HUES64 (cell line): ENCODE measurements at regions not wholly inside any gene's neighbourhood (a gene's known extent, or its start where the extent isn't known, plus 50 kb on each side); places are given as distances from the start of the nearest gene placed in this dataset.

ENCODE experiments used
- H3K27ac ChIP-seq: 2 replicates; pipeline ENCODE4 v1.7.0; 2013; ENCODE audit warnings: low read depth, low read length, inconsistent platforms
- H3K27me3 ChIP-seq: 2 replicates; pipeline ENCODE4 v1.6.1; 2013; ENCODE audit warnings: mild to moderate bottlenecking, low read length; ENCODE audit not compliant: insufficient read depth
- H3K36me3 ChIP-seq: 2 replicates; pipeline ENCODE4 v1.6.1; 2013; ENCODE audit warnings: mild to moderate bottlenecking, low read length; ENCODE audit not compliant: insufficient read depth
- H3K4me1 ChIP-seq: 2 replicates; pipeline ENCODE4 v1.6.1; 2013; ENCODE audit warnings: mild to moderate bottlenecking, low read length, moderate library complexity; ENCODE audit not compliant: insufficient read depth
- H3K4me3 ChIP-seq: 2 replicates; pipeline ENCODE4 v1.5.1; 2013; ENCODE audit warnings: mild to moderate bottlenecking, low read length, moderate library complexity
- H3K9ac ChIP-seq: 2 replicates; pipeline ENCODE4 v1.6.1; 2013; ENCODE audit warnings: mild to moderate bottlenecking, low read depth, low read length
- H3K9me3 ChIP-seq: 2 replicates; pipeline ENCODE4 v1.6.1; 2013; ENCODE audit warnings: low read depth, low read length; ENCODE audit not compliant: insufficient read depth
- WGBS: fragments of 150-250, 120-280 bp; methylation state at CpG from one replicate; pipeline ENCODE4 v1.1.7; 2013; ENCODE audit warnings: missing lambda C conversion rate; 5-methylcytosine and 5-hydroxymethylcytosine counted together

DNA sequence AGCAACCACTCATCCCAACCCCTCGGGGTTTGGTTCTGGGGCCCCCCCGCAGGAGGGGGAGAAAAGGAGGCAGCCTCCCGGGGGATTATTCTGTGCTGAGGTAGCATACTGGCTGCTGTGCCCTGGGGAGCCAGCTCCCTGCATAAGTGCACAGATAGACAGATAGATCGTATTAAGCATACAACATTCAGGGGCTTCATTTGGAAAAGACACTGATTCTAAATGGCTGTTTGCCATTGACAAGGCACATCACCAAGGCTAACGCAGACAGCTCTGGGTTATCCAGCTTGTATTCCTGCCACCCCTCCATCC, 547.9 kb downstream of the BUD13 start:
- 75% methylated on average over 5 of the region's 5 CpGs for WGBS
- Histone ChIP-seq H3K27ac (no peak overlapping the region), H3K9me3 (no peaks in the 10 kb centered on the region), H3K4me3 (no peak overlapping the region), H3K4me1 (peaks cover 7% of the 10 kb centered on the region; the same call in 1 of the 2 replicates), H3K27me3 (no peaks in the 10 kb centered on the region), H3K36me3 (no peaks in the 10 kb centered on the region), H3K9ac (no peak overlapping the region)

DNA sequence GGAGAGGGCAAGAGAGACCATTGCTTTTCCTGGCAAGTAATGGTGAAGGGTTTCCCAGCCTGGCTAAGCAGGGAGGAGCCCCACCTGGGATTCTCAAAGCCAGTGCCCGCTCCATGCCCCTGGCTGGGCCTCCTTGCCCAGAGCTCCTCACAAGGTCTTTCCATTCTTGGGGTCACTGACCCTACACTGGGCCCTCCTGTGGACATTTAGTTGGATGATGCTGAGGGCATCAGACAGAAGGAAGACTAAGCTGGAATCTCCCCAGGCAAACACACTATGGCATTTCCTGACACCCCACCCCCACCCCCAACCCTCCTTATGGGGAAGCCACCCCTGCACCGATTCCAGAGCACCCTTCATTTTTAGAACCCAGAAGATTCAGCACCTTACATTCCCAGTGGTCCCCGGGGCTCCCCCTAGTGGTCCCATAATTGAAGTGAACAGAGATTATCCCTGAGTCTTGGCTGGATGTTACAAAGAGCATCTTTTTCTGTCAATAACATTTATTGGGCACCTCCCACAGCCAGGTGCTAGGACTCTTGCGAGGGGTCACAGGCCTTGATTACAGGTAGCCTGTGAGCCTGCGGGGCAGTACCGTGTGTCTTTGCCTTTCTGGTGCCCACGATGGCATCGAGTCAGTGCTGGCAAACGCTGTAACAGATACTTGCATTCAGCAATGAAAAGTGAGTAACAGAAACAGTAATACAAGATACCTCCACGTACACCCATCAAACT, 548.5 kb downstream of the BUD13 start:
- no peaks in the 10 kb centered on the region for H3K36me3 ChIP-seq
- no peaks in the 10 kb centered on the region for H3K9me3 ChIP-seq
- no peaks in the 10 kb centered on the region for H3K27me3 ChIP-seq
- H3K9ac ChIP-seq, result no peak overlapping the region
- no peak overlapping the region for H3K27ac ChIP-seq
- 67% methylated on average over 10 of the region's 10 CpGs for WGBS
- peaks cover 7% of the 10 kb centered on the region; the same call in 1 of the 2 replicates for H3K4me1 ChIP-seq
- H3K4me3 ChIP-seq, result no peak overlapping the region

DNA sequence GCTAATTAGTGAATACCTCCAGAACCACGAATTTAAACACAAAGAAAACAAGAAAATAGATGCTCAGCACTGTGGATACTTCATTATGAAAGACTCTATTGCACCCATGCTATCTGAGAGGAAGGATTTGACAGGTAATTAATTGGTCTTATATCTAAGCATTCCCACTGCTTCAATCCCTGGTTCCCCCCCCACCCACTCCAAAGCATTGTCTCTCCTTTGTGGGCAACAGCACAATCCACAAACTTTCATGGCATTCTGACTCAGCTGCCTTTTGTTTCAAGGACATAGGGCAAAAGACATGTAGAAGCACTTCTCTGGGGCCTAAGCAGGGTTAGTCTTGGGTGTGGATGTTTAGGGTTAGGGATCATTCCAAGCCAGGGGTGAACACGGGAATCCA, 551.4 kb downstream of the BUD13 start:
- Histone ChIP-seq H3K9ac (no peak overlapping the region), H3K9me3 (no peaks in the 10 kb centered on the region), H3K27me3 (no peaks in the 10 kb centered on the region), H3K36me3 (no peaks in the 10 kb centered on the region), H3K4me1 (peaks cover 7% of the 10 kb centered on the region; the same call in 1 of the 2 replicates), H3K27ac (no peak overlapping the region), H3K4me3 (no peak overlapping the region)
- 80% methylated on average over 2 of the region's 2 CpGs for WGBS

DNA sequence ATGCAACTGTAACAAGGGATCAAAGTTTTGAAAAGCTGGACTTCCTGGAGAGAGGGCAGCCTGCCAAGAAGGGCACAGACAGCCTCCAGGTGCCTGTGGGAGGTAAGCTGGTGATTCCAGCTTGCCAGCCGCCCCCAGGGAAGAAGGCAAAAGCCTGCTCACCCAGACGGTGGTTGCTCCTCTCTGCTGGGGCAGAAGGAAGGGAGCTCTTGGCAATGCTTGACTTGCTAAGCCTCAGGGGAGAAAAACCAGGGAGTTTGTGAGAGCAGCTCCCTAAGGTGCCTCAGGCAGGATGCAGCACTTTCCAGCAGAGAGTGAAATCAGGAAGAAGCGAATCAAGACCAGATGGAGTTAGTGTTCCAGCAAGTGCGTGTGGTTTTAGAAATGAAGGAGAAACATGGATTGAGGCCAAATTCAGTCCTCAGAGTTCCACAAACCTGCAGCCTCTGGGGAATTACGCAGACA, 553.6 kb downstream of the BUD13 start:
- Histone ChIP-seq H3K4me1 (peaks cover 3% of the 10 kb centered on the region; the same call in 1 of the 2 replicates), H3K27me3 (no peaks in the 10 kb centered on the region), H3K4me3 (no peak overlapping the region), H3K27ac (no peak overlapping the region), H3K36me3 (no peaks in the 10 kb centered on the region), H3K9me3 (no peaks in the 10 kb centered on the region), H3K9ac (no peak overlapping the region)
- WGBS, result 81% methylated on average over 5 of the region's 5 CpGs

DNA sequence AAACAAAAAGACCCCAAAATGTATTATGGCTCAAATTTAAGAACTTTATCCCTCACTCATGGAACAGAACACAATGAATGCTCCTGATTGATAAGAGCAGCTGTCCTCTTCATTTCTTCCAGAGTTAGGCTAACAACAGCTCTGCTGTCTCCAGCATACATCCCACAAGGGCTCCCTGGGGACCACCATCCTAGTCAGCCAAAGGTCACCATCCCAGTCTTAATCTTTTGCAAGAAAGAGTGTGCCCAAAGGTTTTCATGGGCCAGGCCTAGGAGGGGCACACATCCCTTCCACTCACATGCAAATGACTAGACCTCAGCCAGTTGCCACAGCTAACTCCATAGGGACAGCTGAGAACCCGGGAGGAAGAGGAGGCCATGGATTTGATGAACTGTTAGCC, 555.3 kb downstream of the BUD13 start:
- 100% methylated on average over 1 of the region's 1 CpG for WGBS

DNA sequence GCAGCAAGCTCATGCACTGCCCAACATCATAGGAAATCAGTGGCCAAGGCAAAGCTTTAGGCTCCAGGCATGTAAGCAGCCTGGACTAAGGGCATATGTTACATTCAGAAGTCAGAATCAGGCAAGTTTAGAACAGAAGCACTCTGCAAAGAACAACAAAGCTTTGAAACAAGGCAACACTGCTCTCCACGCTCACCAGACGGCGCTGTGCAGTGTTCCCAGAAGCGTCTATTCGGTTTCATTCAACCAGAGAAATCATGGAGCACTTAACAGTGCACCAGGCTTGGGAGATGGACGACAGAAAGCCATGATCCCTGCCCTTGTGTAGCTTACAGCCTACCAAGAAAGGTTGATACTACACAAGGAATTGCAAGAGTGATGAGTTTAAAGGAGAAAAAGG, 555.8 kb downstream of the BUD13 start:
- 10% methylated on average over 6 of the region's 6 CpGs for WGBS
- no peak overlapping the region for H3K9ac ChIP-seq

More for the DNA sequence above, 555.3 kb downstream of the BUD13 start:
- Histone ChIP-seq H3K27me3 (no peaks in the 10 kb centered on the region), H3K36me3 (no peaks in the 10 kb centered on the region), H3K9ac (no peak overlapping the region), H3K4me1 (peaks cover 3% of the 10 kb centered on the region; the same call in 1 of the 2 replicates), H3K27ac (no peak overlapping the region), H3K4me3 (no peak overlapping the region), H3K9me3 (no peaks in the 10 kb centered on the region)

DNA sequence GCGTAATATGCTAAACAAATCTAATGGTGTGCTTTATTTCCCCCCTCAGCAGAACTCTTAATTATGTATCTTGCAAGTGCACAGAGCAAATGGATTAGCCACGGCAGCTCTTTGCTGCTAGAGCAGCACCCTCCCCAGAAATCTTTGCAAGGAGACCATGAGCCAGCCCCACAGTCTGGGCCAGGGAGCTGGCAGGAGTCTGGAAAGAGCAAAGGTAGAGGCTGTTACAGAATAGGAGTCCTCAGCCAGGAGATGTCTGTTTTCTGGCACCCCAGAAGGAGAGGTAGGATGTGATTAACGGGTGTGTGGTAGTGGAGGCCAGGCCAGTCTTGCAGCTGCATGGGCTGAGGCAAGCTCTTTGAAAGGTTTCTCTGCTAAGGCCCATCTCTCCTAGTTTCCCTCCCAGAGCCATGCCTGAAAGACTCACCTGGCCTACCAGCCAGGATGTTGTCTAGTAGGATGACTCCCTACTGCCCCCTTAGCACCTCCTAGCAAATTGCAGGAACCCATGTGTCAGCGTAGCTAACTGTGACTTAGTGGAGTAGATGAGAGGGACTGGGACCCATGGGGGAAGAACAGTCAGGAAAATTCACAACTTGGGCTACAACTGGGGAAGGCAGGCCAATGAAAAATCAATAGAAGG, 557.2 kb downstream of the BUD13 start:
- Histone ChIP-seq H3K27ac (no peak overlapping the region), H3K36me3 (no peaks in the 10 kb centered on the region), H3K9me3 (no peaks in the 10 kb centered on the region), H3K27me3 (no peaks in the 10 kb centered on the region), H3K9ac (no peak overlapping the region), H3K4me1 (no peaks in the 10 kb centered on the region), H3K4me3 (no peak overlapping the region)
- 79% methylated on average over 4 of the region's 4 CpGs for WGBS

More for the DNA sequence above, 555.8 kb downstream of the BUD13 start:
- peaks cover 2% of the 10 kb centered on the region; the same call in 1 of the 2 replicates for H3K4me1 ChIP-seq
- no peak overlapping the region for H3K27ac ChIP-seq
- H3K36me3 ChIP-seq, result no peaks in the 10 kb centered on the region
- H3K27me3 ChIP-seq, result no peaks in the 10 kb centered on the region
- no peaks in the 10 kb centered on the region for H3K9me3 ChIP-seq
- no peak overlapping the region for H3K4me3 ChIP-seq

DNA sequence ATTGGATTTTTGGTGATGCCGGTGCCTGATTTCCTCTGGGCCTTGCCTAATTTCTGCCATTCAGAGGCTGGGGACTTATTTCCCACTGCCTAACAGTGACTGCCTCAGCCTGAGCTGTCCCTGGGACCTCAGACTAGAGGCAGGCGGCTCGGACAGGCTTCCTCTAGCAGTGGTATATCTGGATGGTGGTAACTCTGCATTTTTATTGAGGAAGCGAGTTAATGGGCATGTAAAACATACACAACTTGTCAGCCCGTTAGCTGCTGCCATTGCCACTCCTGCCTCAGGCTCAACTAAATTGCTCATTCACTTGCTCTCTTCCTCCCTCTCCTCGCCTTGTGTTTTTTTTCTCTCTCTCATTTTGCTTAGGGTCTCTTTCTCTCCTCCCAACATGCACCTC, 561.6 kb downstream of the BUD13 start:
- no peaks in the 10 kb centered on the region for H3K4me1 ChIP-seq
- no peaks in the 10 kb centered on the region for H3K9me3 ChIP-seq
- no peaks in the 10 kb centered on the region for H3K36me3 ChIP-seq
- no peak overlapping the region for H3K9ac ChIP-seq
- no peak overlapping the region for H3K27ac ChIP-seq
- no peak overlapping the region for H3K4me3 ChIP-seq
- H3K27me3 ChIP-seq, result no peaks in the 10 kb centered on the region
- 81% methylated on average over 6 of the region's 6 CpGs for WGBS

DNA sequence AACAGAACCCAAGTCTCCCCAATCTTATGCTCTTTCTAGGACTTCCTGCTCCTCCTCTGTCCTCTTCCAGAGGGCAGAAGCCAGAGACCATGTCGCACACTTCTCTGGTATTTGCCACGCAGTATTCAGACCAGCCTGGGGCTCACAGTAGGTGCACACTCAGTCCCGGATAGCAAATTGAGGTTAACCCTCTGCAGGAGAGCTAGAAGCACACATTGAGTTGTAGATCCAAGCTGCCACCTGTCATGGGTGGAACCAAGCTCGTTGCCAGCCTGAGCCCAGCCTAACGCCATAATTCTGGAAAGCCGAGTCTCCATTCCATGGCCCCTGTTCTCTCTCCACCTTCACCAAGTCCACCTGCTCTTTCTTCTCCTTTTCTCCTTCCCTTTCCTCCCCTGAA, 562.1 kb downstream of the BUD13 start:
- Histone ChIP-seq H3K27ac (no peak overlapping the region), H3K9me3 (no peaks in the 10 kb centered on the region), H3K9ac (no peak overlapping the region), H3K27me3 (no peaks in the 10 kb centered on the region), H3K36me3 (no peaks in the 10 kb centered on the region), H3K4me3 (no peak overlapping the region), H3K4me1 (no peaks in the 10 kb centered on the region)
- WGBS, result 91% methylated on average over 6 of the region's 6 CpGs

DNA sequence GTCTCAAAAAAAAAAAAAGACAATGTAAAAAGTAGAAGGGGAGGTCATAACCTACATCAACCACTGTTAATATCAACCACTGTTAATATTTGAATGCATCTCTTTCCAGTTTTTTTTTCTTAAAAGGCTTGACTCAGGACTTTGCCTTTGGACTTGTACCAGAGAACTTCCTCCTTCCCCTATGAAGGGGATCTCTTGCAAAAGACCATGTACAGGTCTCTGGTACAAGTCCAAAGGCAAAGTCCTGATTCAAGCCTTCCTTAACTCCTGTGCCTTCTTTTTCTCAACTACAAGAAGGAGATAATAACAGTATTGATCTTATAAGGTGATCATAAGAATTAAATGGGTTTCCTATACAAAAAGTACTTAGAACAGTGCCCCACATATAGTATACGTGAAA, 563.5 kb downstream of the BUD13 start:
- no peak overlapping the region for H3K27ac ChIP-seq
- H3K27me3 ChIP-seq, result no peaks in the 10 kb centered on the region
- no peaks in the 10 kb centered on the region for H3K4me1 ChIP-seq
- no peak overlapping the region for H3K4me3 ChIP-seq
- H3K9ac ChIP-seq, result no peak overlapping the region
- H3K36me3 ChIP-seq, result no peaks in the 10 kb centered on the region
- no CpG with 5 or more reads among the region's 1 CpG for WGBS
- H3K9me3 ChIP-seq, result no peaks in the 10 kb centered on the region

DNA sequence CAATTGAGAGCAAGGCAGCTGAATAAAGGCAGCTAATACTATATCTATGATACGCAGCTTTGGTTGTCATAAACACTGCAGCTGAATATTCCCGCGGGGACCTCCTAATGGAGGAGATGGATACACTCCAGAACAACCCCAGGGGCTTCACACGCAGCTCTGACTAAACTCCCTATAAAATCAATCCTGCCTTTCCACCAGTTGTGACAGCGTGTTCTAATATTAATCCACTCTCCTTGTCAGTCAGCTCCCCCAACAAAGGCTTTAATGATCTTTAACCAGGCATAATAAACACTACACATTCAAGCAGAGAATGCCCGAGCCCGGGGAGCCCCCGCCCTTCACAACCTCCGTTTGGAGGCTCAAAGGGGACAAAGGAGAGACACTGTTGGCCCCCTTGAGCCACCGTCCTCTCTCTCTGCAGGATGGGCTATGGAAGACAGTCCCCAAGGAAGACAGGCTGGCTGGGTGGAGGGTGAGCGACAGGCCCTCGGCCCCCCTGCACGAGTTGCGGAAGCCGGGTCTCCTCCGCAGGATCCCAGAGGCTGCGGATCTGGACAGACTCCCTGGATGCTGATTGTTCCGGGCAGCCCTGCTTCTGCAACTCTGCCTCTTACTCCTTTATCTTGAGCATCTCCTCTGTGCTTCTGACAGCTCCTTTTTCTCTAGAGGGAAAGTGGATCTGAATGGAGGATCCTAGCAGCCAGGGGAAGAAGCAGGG, 565.2 kb downstream of the BUD13 start:
- H3K4me3 ChIP-seq, result no peak overlapping the region
- WGBS, result 88% methylated on average over 18 of the region's 18 CpGs

More for the DNA sequence above, 565.2 kb downstream of the BUD13 start:
- no peak overlapping the region for H3K9ac ChIP-seq
- H3K27ac ChIP-seq, result no peak overlapping the region
- no peaks in the 10 kb centered on the region for H3K4me1 ChIP-seq
- H3K27me3 ChIP-seq, result no peaks in the 10 kb centered on the region
- no peaks in the 10 kb centered on the region for H3K9me3 ChIP-seq
- H3K36me3 ChIP-seq, result no peaks in the 10 kb centered on the region
